T47D (cell line): ENCODE measurements at regions not wholly inside any gene's neighbourhood (a gene's known extent, or its start where the extent isn't known, plus 50 kb on each side); places are given as distances from the start of the nearest gene placed in this dataset.
A peak's percentile ranks its signal among the peaks of the same experiment; 100 is the strongest.

Experiments used
- DNase-seq, 2 experiments: peaks; one replicate each; pipeline versions ENCODE4 v3.0.0 to v3.0.0-alpha.2; 2011 to 2012; ENCODE audit warnings: low read depth in 1 of 2, low spot score in 1 of 2
- JUND ChIP-seq: IDR thresholded peaks from 2 replicates; pipeline ENCODE4 v1.6.1; 2012; ENCODE audit warnings: low read depth
- in situ Hi-C: cut with HindIII; loops from 2 replicates; pipeline ENCODE4 v1.10.0; 2016; ENCODE audit warnings: low sequenced_read_pairs, low pct_unique_long_range_greater_than_20kb

DNA sequence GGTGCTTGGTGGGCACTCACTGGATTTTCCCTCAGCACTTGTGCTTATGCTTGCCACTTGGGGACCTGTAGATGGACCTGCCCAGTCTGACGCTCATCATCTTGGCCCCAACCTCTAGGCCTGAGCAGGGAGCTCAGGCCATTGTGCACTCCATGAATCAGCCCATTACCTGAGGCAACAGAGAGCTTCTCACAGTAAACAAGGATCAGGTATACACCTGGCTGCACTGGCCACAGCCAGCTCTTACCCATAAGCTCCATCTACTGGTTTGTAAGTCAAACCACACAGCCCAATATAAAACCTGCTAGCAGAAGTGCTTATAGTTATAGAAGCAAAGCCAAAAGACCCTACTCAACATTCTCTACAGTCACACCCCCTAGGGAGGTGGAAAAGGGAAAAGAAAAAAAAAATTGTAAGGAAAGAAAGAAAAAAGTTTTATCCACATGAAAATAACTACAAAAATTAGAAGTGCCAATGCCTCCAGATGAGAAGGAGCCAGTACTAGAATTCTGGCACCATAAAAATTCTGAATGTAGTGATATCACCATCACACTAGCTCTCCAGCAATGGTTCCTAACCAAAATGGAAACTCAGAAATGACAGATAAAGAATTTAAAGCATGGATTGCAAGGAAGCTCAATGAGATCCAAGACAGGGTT lies 87.8 kb upstream of the CDH5 start:
- TF ChIP-seq JUND = no peak
- DNase-seq = peak in 1 of 2 experiments; percentile 89
- in situ Hi-C loops = no loop called here

- in situ Hi-C loops = no loop called here
- peak in 1 of 2 experiments; percentile 64 for DNase-seq
- TF ChIP-seq JUND = no peak
Measured at GRCh38 chr16:66278111-66278531, 88.4 kb upstream of the CDH5 start.

GRCh38 chr16:66277311-66278070 lies 89.0 kb upstream of the CDH5 start:
- TF ChIP-seq JUND = no peak
- no peak for DNase-seq
- in situ Hi-C loops = no loop called here

- TF ChIP-seq JUND = no peak
- DNase-seq = peak in 1 of 2 experiments; percentile 83
- in situ Hi-C loops = no loop called here
Measured at GRCh38 chr16:66275775-66276428, 90.6 kb upstream of the CDH5 start.

DNA sequence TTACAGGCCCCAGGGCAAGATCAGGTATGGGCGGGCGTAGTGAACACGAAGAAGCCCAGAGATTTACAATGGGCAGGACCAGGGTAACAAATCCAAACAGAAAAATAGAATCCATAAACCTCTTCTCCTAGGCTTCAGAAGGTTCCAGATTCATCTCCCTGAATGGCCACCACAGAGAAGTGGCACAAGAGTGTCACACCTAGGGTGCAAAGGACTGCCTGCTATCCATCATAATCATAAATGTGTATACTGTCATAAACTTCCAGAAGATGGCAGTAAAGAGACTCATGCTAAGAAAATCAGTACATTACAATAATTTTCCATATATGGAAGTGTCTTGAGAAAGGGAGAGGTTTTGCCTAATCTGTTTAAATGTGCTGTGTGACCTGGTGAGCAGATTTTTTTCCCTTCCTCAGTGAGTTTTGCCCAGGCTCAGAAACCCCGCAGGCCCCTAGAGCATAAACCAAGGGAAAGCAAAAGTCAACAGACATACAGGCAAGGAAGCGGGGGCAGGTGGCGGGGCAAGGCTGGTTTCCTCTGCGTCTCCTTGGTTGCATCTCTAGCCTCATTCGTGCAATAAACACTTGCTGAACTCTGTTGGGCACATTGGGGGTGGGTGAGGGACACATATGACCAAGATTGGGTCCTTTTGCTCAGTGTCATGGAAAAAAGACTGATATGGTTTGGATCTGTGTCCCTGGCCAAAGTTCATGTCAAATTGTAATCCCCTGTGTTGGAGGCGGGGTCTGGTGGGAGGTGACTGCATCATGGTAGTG lies 92.0 kb upstream of the CDH5 start:
- DNase-seq = peak; percentile 33 to 57
- in situ Hi-C loops = no loop called here
- TF ChIP-seq JUND = no peak

GRCh38 chr16:66273644-66274334 lies 92.7 kb upstream of the CDH5 start:
- in situ Hi-C loops = no loop called here
- peak in 1 of 2 experiments; percentile 36 for DNase-seq
- TF ChIP-seq JUND = no peak

- in situ Hi-C loops = no loop called here
Measured at GRCh38 chr16:66273053-66273452, 93.4 kb upstream of the CDH5 start.

GRCh38 chr16:66272461-66272860 lies 94.0 kb upstream of the CDH5 start:
- DNase-seq = no peak
- in situ Hi-C loops = no loop called here
- TF ChIP-seq JUND = no peak

More at GRCh38 chr16:66273053-66273452, 93.4 kb upstream of the CDH5 start:
- DNase-seq = no peak
- TF ChIP-seq JUND = no peak

GRCh38 chr16:66271074-66272060 lies 95.1 kb upstream of the CDH5 start:
- no peak for TF ChIP-seq JUND

DNA sequence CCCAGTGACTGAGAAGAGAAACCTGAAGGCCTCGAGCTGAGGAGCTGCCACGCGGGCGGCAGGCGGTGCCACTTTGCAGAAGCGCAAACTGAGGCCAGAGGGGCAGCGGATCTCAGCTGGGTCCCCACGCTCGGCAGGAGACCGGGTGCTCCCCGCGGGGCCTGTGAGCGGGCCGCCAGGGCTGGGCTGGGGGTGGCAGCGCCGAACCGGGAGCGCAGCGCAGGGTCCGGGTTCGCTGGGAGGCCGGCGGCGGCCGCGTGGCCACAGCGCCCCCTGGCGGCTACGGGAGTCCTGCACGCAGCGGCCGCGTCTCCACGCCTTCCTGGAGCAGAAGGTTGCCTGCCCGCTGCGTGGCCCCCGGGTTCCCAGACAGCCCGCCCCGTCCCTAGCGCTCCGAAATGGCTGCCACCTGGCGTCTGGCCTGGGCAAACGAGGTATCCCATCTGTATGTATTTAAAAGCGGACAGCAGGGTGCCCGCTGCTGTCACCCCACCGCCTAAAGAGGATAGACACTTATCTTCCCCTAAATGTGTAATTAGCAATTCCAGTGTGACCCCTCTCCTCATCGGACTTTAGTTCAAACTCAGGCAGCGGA lies 96.1 kb upstream of the CDH5 start:
- in situ Hi-C loops = no loop called here
- TF ChIP-seq JUND = no peak
- peak; percentile 69 for DNase-seq

More at GRCh38 chr16:66271074-66272060, 95.1 kb upstream of the CDH5 start:
- in situ Hi-C loops = no loop called here
- DNase-seq = no peak
